ENCODE measurements at regions not wholly inside any gene's neighbourhood (a gene's known extent, or its start where the extent isn't known, plus 50 kb on each side); places are given as distances from the start of the nearest gene placed in this dataset.

DNA sequence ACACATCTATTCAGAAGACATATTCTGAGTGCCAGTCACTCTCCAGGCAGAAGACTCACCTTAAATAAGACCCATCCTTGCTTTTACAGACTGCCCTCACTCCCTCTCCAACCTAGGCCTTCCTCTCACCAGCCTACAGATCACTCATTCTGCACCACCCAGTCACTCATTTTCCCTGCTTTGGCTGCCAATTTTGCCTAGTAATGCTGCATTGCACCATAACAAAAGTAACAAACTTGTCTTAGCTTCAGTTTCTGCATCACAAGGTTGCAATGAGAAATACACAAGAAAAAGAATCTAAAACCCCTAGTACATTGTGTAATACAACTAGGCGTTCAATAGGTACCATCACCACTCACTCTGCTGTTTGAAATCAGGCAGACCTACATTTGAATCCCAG is 292.4 kb downstream of the PLPP3 start:
- TF ChIP-seq, protein P1, sequence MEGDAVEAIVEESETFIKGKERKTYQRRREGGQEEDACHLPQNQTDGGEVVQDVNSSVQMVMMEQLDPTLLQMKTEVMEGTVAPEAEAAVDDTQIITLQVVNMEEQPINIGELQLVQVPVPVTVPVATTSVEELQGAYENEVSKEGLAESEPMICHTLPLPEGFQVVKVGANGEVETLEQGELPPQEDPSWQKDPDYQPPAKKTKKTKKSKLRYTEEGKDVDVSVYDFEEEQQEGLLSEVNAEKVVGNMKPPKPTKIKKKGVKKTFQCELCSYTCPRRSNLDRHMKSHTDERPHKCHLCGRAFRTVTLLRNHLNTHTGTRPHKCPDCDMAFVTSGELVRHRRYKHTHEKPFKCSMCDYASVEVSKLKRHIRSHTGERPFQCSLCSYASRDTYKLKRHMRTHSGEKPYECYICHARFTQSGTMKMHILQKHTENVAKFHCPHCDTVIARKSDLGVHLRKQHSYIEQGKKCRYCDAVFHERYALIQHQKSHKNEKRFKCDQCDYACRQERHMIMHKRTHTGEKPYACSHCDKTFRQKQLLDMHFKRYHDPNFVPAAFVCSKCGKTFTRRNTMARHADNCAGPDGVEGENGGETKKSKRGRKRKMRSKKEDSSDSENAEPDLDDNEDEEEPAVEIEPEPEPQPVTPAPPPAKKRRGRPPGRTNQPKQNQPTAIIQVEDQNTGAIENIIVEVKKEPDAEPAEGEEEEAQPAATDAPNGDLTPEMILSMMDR (conservative IDR thresholded peaks at IDR 0.05) = no peak
- no peak for TF ChIP-seq EZH2 (IDR thresholded peaks at IDR 0.05; ENCODE audit: low read depth)
